NOMO-1 treated with DMSO at 0.1 percent for 48 hours (cell line): ENCODE measurements at regions not wholly inside any gene's neighbourhood (a gene's known extent, or its start where the extent isn't known, plus 50 kb on each side); places are given as distances from the start of the nearest gene placed in this dataset.

Experiments
- DNase-seq: peaks from one replicate; lab custom pipeline; 2025; ENCODE audit not compliant: unreplicated experiment; lab: John Stamatoyannopoulos, UW

- DNase-seq: no peak
These were observed 118.9 kb downstream of the IRS1 start for GRCh38 chr2:226680719-226681118.

DNA sequence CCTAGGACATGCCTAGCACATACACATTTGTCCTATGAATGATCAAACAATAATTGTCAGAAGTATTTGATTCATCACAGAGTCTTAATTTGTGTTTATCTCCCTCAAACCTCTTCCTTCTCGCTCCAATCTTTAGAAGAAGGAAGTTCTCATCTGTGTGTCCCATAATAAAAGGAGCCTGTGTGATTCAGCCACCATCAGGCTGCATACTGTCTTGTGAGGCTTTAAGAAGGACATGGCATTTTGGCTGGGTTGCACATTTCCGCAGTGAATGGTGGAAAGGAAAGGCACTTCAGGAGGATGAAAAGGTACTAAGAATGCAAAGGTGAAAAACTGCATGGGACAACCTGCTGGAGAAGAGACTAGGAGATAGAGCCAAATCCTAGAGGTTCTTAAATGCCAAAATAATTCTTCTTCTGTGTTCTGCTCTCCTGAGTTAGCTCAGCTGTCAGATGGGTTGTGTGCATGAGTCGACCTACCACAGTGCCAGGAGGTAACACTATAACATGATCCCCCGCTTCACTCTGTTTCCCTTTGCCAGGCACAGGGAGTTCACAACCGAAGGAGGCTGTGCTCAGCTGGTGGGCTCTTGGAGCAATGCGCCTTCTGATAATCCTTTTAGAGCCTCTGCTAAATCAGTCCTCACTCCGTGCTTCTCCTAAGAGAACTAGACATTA, 120.1 kb downstream of the IRS1 start:
- DNase-seq: no peak

- no peak for DNase-seq
These were observed 121.2 kb downstream of the IRS1 start for GRCh38 chr2:226678422-226678821.

- DNase-seq: no peak
These were observed 122.5 kb downstream of the IRS1 start for GRCh38 chr2:226677080-226677479.

GRCh38 chr2:226676618-226677017, 123.0 kb downstream of the IRS1 start:
- DNase-seq: no peak

DNA sequence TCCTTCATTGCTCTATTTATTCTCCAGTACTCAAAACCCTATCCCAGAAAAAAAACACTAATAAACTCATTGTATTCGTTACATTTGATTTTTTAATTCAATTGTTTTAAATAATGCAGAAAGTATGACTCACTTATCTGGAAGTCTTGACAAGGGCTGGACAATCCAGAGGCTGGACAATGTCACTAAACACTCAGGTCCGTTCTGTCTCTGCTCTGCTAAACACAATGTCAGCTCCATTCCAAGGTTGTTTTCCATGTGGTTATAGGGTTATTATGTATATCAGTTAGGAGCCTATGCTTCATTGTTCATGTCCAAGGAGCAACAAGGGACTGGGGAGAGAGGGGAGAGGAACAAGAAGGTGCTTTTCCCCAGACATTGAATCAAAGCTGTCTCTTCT, 125.5 kb downstream of the IRS1 start:
- DNase-seq: no peak

DNA sequence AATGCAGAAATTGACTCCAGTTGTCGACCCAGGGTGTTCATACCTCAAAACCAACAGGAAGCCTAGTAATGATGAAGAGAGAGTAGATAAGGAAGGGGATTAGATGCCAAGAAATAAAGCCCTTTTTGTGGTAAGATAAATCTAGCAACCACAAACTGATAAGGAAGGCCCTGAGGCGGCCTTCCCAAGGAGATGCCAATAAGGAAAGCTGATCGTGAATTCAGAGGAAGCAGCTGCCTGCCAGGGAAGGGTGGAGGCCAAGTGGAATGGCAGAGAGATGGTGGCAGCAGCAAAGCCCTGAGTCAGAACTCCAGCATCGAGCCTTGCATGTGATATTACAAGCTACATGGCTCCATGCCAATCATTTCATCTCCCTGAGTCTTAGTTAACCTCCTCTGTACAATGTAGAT, 126.3 kb downstream of the IRS1 start:
- no peak for DNase-seq

DNA sequence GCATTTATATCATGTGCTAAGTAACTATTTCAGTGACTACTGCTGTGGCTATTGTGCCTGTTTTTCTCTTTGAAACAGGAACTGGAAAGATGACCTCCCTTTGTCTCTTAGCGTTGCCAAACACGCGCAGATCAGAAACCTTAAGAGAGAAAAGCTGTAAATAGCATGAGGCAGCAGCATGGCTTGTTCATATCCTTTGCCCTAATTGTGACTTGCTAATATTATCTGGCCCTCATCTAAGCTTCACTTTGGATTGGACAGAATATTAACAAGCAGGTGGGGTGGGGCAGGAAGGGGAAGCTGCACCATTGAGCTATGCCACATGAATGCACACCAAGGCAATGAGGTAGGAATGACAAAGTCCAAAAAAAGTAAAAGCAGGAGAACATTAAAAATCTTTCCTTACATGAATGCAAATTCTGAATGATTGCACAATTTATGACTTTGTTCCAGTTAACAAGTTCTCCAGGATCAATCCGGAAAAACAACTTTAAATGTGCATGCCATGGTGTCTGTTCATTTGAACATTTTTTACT, 128.4 kb downstream of the IRS1 start:
- DNase-seq: peak; percentile 73

- DNase-seq: peak; percentile 73
These were observed 129.7 kb downstream of the IRS1 start for GRCh38 chr2:226669905-226670304.

- no peak for DNase-seq
These were observed 130.4 kb downstream of the IRS1 start for GRCh38 chr2:226669249-226669648.

GRCh38 chr2:226667736-226668135, 131.9 kb downstream of the IRS1 start:
- DNase-seq: no peak

GRCh38 chr2:226665306-226665831, 134.3 kb downstream of the IRS1 start:
- DNase-seq: no peak

- DNase-seq: no peak
These were observed 135.0 kb downstream of the IRS1 start for GRCh38 chr2:226664661-226665060.

GRCh38 chr2:226664140-226664539, 135.5 kb downstream of the IRS1 start:
- DNase-seq: no peak

DNA sequence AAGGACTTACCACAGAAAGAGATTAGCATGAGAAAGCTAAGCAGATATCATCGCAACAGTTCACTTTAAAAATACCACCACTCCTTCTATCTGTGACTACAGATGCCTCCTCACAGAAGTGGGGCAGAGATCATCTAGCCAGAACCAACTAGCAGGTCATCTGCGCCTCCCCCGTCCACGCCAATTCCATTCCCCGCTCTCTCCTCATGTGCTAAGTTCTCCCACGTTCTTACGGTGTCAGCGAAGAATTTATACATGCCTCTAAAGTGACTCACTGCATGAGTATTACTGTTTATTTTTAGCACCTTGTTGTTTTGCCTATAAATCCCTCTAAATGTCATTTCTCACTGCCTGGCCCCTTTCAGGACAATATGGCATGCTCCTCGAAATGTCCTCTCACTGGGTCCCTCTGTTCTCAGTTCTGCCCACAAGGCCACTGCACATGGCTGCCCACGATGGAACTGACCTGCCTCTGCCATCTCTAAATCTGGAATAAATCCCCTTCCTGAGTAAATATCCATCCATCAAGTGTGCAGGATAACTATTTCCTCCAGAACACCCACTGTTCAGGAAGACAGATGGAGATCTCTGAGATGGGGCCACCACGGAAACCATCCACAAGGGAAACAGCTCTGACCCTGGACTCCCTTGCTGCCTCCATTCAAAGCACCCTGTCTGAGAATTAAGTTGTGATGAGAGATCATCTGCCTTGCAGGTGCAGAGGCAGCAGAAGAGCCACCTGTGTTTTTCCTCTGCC, 137.7 kb downstream of the IRS1 start:
- no peak for DNase-seq

DNA sequence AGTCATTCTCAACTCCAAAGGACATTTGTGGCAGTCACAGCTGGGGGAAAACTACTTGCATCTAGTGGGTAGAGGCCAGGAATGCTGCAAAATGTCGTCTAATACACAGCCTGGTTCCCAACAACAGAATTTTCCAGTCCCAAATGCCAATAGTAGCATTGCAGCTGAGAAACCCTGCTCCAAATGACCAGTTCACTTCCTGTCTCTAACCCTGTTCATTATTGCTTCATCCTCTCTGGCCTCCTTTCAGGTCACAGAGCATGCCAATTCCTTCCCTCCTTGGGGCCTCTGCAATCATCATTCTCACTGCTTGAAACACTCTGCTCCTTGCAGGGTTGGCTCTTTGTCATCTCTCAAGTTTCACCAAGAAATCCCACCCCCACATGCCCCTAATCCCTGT, 139.1 kb downstream of the IRS1 start:
- DNase-seq: peak; percentile 70

- no peak for DNase-seq
These were observed 139.5 kb downstream of the IRS1 start for GRCh38 chr2:226660124-226660523.

DNA sequence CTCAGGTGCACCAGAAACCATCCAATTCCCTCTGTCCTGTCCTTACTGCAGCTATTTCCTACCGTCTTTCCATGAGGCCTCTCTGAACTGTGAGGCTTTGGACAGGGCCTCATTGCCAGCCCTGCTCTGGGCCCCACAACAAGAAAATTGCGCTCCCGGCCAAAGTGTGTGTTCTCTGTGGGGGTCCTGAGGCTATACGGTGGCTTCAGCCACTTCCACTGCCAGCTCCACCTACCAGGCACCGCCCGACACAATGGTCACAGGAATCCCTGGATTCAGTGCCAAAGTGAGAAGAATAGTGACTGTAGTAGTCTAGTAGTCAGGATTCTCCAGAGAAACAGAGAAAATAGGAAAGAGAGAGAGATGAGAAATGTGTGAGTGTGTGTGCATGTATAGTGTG, 140.2 kb downstream of the IRS1 start:
- DNase-seq: no peak

GRCh38 chr2:226658555-226658954, 141.1 kb downstream of the IRS1 start:
- DNase-seq: no peak

GRCh38 chr2:226657340-226658053, 142.1 kb downstream of the IRS1 start:
- DNase-seq: no peak

- no peak for DNase-seq
These were observed 143.3 kb downstream of the IRS1 start for GRCh38 chr2:226656367-226656766.

GRCh38 chr2:226655871-226656270, 143.7 kb downstream of the IRS1 start:
- DNase-seq: peak; percentile 68
